ENCODE measurements at regions not wholly inside any gene's neighbourhood (a gene's known extent, or its start where the extent isn't known, plus 50 kb on each side); places are given as distances from the start of the nearest gene placed in this dataset.

- TF ChIP-seq ELF1 (IDR thresholded peaks at IDR 0.05) (no peak), CTCF (IDR thresholded peaks at IDR 0.05) (no peak), MEF2A (IDR thresholded peaks at IDR 0.05; ENCODE audit: borderline replicate concordance, low read depth) (no peak)
- TF ChIP-seq, protein P1, sequence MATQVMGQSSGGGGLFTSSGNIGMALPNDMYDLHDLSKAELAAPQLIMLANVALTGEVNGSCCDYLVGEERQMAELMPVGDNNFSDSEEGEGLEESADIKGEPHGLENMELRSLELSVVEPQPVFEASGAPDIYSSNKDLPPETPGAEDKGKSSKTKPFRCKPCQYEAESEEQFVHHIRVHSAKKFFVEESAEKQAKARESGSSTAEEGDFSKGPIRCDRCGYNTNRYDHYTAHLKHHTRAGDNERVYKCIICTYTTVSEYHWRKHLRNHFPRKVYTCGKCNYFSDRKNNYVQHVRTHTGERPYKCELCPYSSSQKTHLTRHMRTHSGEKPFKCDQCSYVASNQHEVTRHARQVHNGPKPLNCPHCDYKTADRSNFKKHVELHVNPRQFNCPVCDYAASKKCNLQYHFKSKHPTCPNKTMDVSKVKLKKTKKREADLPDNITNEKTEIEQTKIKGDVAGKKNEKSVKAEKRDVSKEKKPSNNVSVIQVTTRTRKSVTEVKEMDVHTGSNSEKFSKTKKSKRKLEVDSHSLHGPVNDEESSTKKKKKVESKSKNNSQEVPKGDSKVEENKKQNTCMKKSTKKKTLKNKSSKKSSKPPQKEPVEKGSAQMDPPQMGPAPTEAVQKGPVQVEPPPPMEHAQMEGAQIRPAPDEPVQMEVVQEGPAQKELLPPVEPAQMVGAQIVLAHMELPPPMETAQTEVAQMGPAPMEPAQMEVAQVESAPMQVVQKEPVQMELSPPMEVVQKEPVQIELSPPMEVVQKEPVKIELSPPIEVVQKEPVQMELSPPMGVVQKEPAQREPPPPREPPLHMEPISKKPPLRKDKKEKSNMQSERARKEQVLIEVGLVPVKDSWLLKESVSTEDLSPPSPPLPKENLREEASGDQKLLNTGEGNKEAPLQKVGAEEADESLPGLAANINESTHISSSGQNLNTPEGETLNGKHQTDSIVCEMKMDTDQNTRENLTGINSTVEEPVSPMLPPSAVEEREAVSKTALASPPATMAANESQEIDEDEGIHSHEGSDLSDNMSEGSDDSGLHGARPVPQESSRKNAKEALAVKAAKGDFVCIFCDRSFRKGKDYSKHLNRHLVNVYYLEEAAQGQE (IDR thresholded peaks at IDR 0.05; ENCODE audit: low read depth, low read length) = no peak
These were observed 246.1 kb upstream of the AFDN start for GRCh38 chr6:167580619-167580911.

All from SK-N-SH (cell line).